A673 (cell line): ENCODE measurements at regions not wholly inside any gene's neighbourhood (a gene's known extent, or its start where the extent isn't known, plus 50 kb on each side); places are given as distances from the start of the nearest gene placed in this dataset.

Experiments used
- BruUV-seq: library from RNA; stranded (reverse); fragments of 400-500 nt; replicated peaks from 2 replicates; lab custom pipeline; 2021; lab: Mats Ljungman, UMichigan
- CTCF ChIA-PET: fragments of 300-600 bp; sonication (Branson Sonifier 250); formaldehyde crosslinking; loops from one replicate; lab custom pipeline; 2022; ENCODE audit warnings: antibody characterized with exemption; lab: Charles Lee
- POLR2A ChIA-PET: fragments of 300-600 bp; sonication (Branson Sonifier 250); formaldehyde crosslinking; loops from one replicate; lab custom pipeline; 2022; ENCODE audit warnings: antibody characterized with exemption; ENCODE audit not compliant: low non-redundant PET; lab: Charles Lee
- DNase-seq: peaks from one replicate; pipeline ENCODE4 v3.0.0-alpha.2; 2015; ENCODE audit warnings: low spot score
- H3K27ac ChIP-seq: fragments of 200-600 bp; sonication (generic); 2 replicates; pipeline ENCODE4 v1.5.1; 2016; ENCODE audit warnings: mixed run types, low read depth, mild to moderate bottlenecking, mixed read lengths, antibody characterized with exemption, low read length; ENCODE audit not compliant: poor library complexity, severe bottlenecking
- H3K27me3 ChIP-seq: fragments of 200-600 bp; sonication (generic); replicated peaks from 2 replicates; pipeline ENCODE4 v1.6.1; 2017; ENCODE audit warnings: mixed run types, low read depth, mild to moderate bottlenecking, mixed read lengths, antibody characterized with exemption, low read length; ENCODE audit not compliant: insufficient read depth, poor library complexity
- H3K36me3 ChIP-seq: fragments of 200-600 bp; sonication (generic); 2 replicates; pipeline ENCODE4 v1.6.1; 2016; ENCODE audit warnings: mixed run types, mild to moderate bottlenecking, mixed read lengths, antibody characterized with exemption, low read length; ENCODE audit not compliant: insufficient read depth, poor library complexity, severe bottlenecking
- H3K4me1 ChIP-seq: fragments of 200-600 bp; sonication (generic); 2 replicates; pipeline ENCODE4 v1.6.1; 2017; ENCODE audit warnings: mixed run types, mild to moderate bottlenecking, mixed read lengths, antibody characterized with exemption, low read length; ENCODE audit not compliant: insufficient read depth, poor library complexity, severe bottlenecking
- H3K4me3 ChIP-seq: fragments of 200-600 bp; sonication (generic); 2 replicates; pipeline ENCODE4 v1.5.1; 2016; ENCODE audit warnings: low read depth, mixed run types, mild to moderate bottlenecking, mixed read lengths, low read length; ENCODE audit not compliant: poor library complexity, severe bottlenecking
- H3K9me3 ChIP-seq: fragments of 200-600 bp; sonication (generic); 2 replicates; pipeline ENCODE4 v1.6.1; 2016; ENCODE audit warnings: mixed run types, low read depth, mild to moderate bottlenecking, mixed read lengths, antibody characterized with exemption, low read length; ENCODE audit not compliant: poor library complexity, severe bottlenecking
- CTCF ChIP-seq: fragments of 300-800, 200-600 bp; sonication (generic); conservative IDR thresholded peaks from 2 replicates; pipeline ENCODE4 v1.5.1; 2017; ENCODE audit warnings: low read depth, mild to moderate bottlenecking, antibody characterized with exemption, low read length, moderate library complexity, mixed read lengths
- EZH2 ChIP-seq: fragments of 200-600 bp; sonication (generic); IDR thresholded peaks from 2 replicates; pipeline ENCODE4 v1.6.1; 2017; ENCODE audit warnings: borderline replicate concordance, low read depth, mild to moderate bottlenecking, mixed read lengths, antibody characterized with exemption, low read length; ENCODE audit not compliant: poor library complexity, severe bottlenecking
- intact Hi-C: fragments of 100-400 bp; cut with micrococcal nuclease; formaldehyde crosslinking; loops from one replicate; pipeline ENCODE4 v1.10.0; 2022; ENCODE audit not compliant: unreplicated experiment

GRCh38 chr3:189058071-189058470 lies 113.7 kb upstream of the TPRG1 start:
- Histone ChIP-seq H3K4me1 (no peaks in the 10 kb centered on the region), H3K36me3 (no peaks in the 10 kb centered on the region), H3K27ac (no peak overlapping the region), H3K27me3 (no peaks in the 10 kb centered on the region), H3K9me3 (no peaks in the 10 kb centered on the region), H3K4me3 (no peak overlapping the region)
- intact Hi-C loops: no loop called here
- no peak for DNase-seq
- BruUV-seq: no TSS peak
- POLR2A ChIA-PET: no interaction called here
- CTCF ChIA-PET: no interaction called here
- TF ChIP-seq CTCF (no peak), EZH2 (no peak)

- Histone ChIP-seq H3K27ac (no peak overlapping the region), H3K9me3 (peaks cover 7% of the 10 kb centered on the region), H3K36me3 (no peaks in the 10 kb centered on the region), H3K27me3 (no peaks in the 10 kb centered on the region), H3K4me3 (no peak overlapping the region), H3K4me1 (no peaks in the 10 kb centered on the region)
- POLR2A ChIA-PET: no interaction called here
- CTCF ChIA-PET: no interaction called here
- intact Hi-C loops: no loop called here
- BruUV-seq: no TSS peak
- TF ChIP-seq EZH2 (no peak), CTCF (no peak)
- no peak for DNase-seq
Measured at GRCh38 chr3:189070965-189071364, 100.8 kb upstream of the TPRG1 start.

- Histone ChIP-seq H3K36me3 (no peaks in the 10 kb centered on the region), H3K27ac (no peak overlapping the region), H3K4me1 (no peaks in the 10 kb centered on the region), H3K27me3 (no peaks in the 10 kb centered on the region), H3K9me3 (peaks cover 7% of the 10 kb centered on the region), H3K4me3 (no peak overlapping the region)
- POLR2A ChIA-PET: no interaction called here
- CTCF ChIA-PET: no interaction called here
- no peak for DNase-seq
- intact Hi-C loops: no loop called here
- TF ChIP-seq CTCF (no peak), EZH2 (no peak)
- no TSS peak for BruUV-seq
Measured at GRCh38 chr3:189071446-189071845, 100.3 kb upstream of the TPRG1 start.
